ENCODE measurements at regions not wholly inside any gene's neighbourhood (a gene's known extent, or its start where the extent isn't known, plus 50 kb on each side); places are given as distances from the start of the nearest gene placed in this dataset.

DNA sequence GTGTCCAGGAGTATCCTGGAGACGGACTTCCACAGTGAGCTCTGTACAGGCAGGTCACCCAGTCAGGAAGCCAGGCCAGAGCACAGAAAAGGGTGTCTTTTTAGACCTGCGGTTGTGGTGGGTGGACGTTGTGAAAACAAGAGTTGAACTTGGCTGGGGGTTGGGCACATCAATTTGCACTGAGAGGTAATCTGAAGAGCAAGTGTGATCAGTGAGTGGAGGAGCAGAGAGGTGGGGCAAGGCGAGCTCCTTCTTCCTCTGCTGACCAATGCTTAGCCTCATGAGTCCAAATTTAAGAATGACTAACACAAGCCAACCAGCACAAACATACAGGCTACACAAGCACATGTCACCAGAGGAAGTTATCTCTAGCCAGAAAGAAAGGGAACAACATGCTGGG lies 310.8 kb downstream of the TCERG1L start:
- TF ChIP-seq, protein P1, sequence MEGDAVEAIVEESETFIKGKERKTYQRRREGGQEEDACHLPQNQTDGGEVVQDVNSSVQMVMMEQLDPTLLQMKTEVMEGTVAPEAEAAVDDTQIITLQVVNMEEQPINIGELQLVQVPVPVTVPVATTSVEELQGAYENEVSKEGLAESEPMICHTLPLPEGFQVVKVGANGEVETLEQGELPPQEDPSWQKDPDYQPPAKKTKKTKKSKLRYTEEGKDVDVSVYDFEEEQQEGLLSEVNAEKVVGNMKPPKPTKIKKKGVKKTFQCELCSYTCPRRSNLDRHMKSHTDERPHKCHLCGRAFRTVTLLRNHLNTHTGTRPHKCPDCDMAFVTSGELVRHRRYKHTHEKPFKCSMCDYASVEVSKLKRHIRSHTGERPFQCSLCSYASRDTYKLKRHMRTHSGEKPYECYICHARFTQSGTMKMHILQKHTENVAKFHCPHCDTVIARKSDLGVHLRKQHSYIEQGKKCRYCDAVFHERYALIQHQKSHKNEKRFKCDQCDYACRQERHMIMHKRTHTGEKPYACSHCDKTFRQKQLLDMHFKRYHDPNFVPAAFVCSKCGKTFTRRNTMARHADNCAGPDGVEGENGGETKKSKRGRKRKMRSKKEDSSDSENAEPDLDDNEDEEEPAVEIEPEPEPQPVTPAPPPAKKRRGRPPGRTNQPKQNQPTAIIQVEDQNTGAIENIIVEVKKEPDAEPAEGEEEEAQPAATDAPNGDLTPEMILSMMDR (IDR thresholded peaks at IDR 0.05), result no peak
- TF ChIP-seq EP300 (IDR thresholded peaks at IDR 0.05; ENCODE audit: low read depth), result no peak
